ENCODE measurements at regions not wholly inside any gene's neighbourhood (a gene's known extent, or its start where the extent isn't known, plus 50 kb on each side); places are given as distances from the start of the nearest gene placed in this dataset.

DNA sequence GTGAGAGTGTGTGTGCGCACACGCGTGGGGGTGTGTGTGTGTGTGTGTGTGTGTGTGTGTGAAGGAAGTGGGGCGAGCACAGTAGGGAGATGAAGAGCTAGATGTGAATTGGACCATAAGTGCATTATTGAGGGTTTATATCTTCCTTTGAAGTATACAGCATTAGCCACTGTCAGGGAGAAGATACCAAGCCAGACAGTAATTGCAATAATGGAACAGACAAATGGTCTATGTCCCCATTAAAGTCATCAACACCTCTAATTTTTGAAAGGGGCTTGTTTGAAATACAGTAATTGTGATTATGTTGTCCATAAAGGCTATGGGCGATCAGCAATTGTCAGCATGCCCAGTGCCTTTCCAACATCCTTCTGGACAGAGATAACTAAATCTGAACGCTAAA lies 429.2 kb upstream of the NR2F2 start:
- DNase-seq: no peak

DNA sequence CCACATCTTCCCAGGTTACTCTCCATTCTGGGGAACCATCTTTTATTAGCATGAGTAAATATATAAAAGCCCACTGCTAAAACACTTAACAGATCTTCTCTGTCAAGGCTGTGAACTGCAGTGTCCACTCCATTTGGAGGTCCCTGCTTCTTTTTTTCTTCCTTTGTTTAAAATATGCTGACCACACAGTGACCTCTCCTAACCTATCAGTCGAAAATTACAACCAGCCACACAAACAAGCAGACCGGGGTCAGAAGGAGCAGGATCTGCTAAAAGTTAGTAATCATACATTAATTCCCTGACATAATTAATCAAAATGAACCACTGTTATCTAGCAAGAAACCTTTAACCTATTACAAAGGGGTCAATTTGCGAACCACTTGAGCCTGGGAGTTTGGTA lies 427.9 kb upstream of the NR2F2 start:
- no peak for DNase-seq

DNA sequence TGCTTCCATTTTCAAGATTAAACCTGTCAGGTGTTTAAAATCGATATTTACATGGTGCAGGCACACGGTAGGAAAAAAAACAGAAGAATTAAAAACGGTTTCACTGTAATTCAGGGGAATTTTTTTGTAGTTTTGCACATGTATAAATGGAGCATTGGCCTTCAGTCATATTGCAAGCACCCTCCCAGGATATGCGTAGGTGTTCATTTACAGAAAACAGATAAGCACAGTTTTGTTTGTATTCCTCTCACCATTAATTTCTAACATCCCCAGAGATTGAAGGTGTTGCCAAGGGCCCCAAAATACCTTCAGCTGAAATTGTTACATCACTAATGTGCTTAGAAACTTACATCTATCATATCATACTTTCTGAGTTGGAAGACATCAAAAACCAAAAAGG lies 427.1 kb upstream of the NR2F2 start:
- DNase-seq: no peak

- DNase-seq: no peak
Measured at GRCh38 chr15:95910643-95911212, 419.8 kb upstream of the NR2F2 start.

GRCh38 chr15:95911570-95912279 lies 418.8 kb upstream of the NR2F2 start:
- DNase-seq: no peak

GRCh38 chr15:95912280-95912625 lies 418.2 kb upstream of the NR2F2 start:
- DNase-seq: no peak

GRCh38 chr15:95912728-95913127 lies 417.8 kb upstream of the NR2F2 start:
- DNase-seq: no peak

- no peak for DNase-seq
Measured at GRCh38 chr15:95916568-95916967, 413.9 kb upstream of the NR2F2 start.

DNA sequence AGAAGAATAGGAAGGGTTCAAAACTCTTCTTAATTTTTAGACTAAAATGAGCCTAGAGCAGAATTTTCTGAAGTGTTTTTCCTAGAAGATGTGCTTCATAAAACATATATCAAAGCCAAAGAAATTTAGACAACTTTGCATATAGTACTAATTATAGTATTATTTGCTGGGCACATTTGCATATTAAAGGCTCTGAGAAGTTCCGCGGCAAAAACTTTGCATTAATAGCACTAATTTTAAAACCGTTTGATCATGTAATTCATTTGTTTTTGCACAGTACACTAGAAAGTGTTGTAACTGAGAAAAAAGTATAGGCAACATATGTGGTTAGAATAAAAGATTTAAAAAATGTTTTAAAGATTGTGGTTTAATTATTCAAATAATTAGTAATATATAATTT lies 412.0 kb upstream of the NR2F2 start:
- no peak for DNase-seq

DNA sequence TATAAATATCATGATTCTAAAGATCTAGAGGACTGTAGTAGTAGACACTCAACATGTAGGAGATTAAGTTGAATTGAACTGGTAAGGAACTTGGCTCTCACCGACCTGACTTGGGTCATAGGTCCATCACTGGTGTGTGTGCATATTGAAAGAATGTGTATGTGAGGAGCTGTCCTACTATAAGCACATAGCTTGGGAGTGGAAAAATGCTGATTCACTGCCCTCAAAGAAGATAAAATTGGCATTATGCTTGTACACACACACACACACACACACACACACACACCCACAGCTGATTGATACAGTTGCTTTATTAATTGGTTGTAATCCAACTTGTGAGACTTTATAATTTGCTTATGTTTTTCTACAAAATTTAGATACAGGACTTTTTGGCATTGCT lies 411.0 kb upstream of the NR2F2 start:
- no peak for DNase-seq

DNA sequence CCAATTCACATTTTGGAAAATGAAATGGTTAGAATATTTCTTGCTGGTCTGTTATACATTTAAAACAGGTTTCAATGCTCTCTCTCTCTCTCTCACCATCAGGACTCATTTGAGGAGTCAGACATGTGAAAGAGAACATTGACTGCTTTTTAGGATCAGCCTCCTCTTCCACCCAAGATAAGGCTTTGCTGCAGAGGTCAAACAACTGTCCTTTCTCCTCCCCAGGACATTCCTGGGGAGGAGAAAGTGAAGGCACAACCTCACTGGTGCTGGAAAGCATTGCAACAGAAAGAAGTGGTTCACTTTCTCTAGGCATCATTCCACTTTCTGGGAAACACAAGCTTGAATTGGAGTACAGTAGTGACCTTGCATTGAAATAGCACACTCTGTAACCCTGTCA lies 409.1 kb upstream of the NR2F2 start:
- no peak for DNase-seq

DNA sequence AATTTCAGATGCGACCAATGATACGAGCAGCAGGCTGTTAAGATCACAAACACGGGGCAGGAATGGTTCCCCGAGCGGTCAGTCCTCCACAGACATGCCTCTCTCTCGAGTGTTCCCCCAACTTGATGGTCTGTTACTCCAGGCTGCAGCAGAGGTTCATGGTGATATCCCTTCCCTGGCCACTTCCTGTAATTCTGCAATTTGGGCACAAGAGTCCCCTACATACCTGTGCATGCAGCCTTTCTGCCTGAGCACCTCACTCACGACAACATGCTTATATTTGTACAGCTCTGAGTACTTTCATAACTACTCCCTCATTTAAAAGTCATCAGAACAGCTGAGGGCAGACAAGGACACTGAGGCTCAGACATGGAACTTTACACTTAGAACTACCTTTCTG lies 408.1 kb upstream of the NR2F2 start:
- DNase-seq: no peak

GRCh38 chr15:95923792-95924191 lies 406.7 kb upstream of the NR2F2 start:
- DNase-seq: no peak

- no peak for DNase-seq
Measured at GRCh38 chr15:95928822-95929221, 401.7 kb upstream of the NR2F2 start.

- no peak for DNase-seq
Measured at GRCh38 chr15:95929232-95929846, 401.2 kb upstream of the NR2F2 start.

DNA sequence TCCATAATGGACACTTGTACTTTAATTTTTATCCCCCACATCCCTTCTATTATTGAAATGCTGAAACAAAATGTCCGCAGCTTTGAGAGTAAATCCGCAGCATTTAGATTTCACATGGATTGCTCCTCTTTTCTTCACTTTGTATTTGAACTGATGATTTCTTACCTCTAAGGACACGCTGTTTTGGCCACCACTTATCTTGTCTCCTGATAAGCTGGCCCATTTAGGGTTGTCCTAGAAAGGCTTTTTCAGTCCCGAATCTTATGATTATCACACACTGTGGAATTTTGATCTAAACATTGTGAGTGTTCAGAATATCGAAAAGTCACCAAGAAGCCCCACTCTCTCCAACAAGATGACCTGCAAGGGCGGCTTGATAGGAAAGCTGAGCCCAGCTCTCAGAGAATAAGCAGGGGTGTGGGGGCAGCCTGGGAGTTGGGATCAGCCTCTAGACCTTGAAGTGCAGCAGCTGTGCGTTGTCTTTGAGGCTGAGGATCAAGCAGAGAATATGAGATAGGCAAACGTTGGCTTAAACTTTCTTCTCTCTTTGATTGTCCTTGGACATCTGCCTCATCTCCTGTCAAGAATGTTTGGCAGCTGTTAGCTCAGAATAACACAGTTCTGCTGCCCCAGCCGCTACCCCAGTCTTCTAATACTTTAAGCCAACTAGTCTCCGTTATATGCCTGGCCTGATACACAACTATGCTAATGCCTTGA lies 399.7 kb upstream of the NR2F2 start:
- DNase-seq: no peak

- no peak for DNase-seq
Measured at GRCh38 chr15:95931619-95932018, 398.9 kb upstream of the NR2F2 start.

- DNase-seq: no peak
Measured at GRCh38 chr15:95932141-95932540, 398.4 kb upstream of the NR2F2 start.

DNA sequence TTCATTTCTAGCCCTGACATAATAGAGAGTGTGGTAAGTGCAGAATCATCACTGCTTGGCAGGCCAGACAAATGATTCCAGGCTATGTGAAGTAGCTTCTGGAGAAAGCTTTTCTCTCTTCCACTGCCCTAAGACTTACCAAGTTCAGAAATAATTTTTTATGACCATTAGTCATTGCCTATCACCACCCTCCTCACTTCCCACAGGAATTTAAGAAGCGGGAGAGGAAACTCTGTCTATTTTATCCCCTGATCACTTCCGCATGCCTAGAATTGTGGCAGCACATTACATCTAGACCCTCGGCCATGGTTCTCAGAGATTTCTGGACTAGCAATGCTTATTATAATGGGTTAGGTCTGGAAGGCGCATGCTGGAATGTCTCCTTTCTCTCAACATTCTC lies 397.8 kb upstream of the NR2F2 start:
- no peak for DNase-seq

DNA sequence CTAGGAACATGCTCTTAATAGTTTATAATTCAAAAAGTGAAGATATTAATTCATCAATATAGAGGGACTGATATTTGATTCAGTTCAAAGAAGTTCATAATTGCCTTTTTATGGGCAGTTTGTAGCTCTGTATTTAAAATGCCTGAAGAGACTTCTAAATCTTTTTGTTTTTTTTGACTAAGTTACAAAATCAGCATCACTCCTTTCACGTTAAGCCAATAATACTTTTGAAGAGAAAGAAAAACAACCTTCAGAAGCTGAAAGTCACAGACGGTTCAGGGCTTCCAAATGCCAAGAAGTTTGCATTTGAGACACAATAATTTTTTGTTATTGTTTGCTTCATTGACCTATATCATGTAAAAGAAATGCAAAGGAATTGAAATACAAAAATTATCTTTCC lies 394.6 kb upstream of the NR2F2 start:
- no peak for DNase-seq

GRCh38 chr15:95937128-95937528 lies 393.4 kb upstream of the NR2F2 start:
- no peak for DNase-seq

- no peak for DNase-seq
Measured at GRCh38 chr15:95940431-95940985, 390.0 kb upstream of the NR2F2 start.

GRCh38 chr15:95944193-95944592 lies 386.3 kb upstream of the NR2F2 start:
- no peak for DNase-seq
